Activated T-helper 1 cell treated with Interleukin-2 at 50 U/mL for 16 hours (primary cell): ENCODE measurements at regions not wholly inside any gene's neighbourhood (a gene's known extent, or its start where the extent isn't known, plus 50 kb on each side); places are given as distances from the start of the nearest gene placed in this dataset.
"Not testable (repeated sequence)": the region's sequence is repeated elsewhere in the genome, so short reads cannot be mapped to it uniquely, and the experiment has no call there.

Experiments used
- DNase-seq: peaks from one replicate; pipeline ENCODE4 v3.0.0-alpha.2; 2020; ENCODE audit warnings: low read depth

DNA sequence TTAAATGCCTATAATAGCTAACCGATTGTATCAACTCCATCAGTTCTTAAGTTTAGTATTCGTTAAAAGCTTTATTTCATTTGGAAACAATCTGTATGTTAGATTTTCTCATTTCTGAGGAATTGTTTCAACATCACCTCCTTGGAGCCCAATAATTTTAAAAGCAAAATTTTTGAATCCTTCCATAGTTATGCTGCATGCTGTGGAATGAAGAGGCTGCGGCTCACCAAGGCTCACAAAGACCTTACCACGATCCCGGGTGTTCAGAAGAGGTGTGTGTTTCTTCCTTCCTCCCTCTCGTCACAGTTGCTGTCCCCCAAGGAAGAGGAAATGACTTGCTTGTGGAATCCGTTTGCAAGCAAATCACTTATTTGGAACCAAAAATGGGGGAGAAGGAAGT, 143.8 kb downstream of the FGF1 start:
- no peak for DNase-seq

DNA sequence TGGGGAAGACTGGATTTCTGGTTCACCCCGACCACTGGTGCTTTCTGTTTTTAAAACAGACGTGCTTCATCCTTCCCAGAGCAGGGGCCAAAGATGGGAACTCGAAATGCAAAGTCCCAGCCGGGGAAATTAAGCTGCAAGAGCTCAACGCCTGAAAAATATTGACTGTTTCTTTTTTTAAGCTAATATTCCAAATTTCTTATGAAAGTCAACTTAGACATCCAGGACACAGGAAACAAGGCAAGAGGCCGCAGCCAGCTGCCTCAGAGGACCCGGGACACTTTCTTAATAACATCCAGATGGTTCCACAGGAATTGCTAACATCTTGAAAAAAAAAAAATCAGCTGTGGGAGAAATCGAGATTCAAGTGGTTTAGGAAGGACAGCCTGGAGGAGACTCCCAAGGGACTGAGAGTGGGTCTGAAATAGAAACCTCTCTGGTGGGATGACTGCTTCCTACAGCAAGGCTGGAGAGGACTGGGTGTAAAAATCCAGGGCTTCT, 144.9 kb downstream of the FGF1 start:
- DNase-seq = no peak

- DNase-seq = no peak
These were observed 146.6 kb downstream of the FGF1 start for GRCh38 chr5:142539154-142539740.

DNA sequence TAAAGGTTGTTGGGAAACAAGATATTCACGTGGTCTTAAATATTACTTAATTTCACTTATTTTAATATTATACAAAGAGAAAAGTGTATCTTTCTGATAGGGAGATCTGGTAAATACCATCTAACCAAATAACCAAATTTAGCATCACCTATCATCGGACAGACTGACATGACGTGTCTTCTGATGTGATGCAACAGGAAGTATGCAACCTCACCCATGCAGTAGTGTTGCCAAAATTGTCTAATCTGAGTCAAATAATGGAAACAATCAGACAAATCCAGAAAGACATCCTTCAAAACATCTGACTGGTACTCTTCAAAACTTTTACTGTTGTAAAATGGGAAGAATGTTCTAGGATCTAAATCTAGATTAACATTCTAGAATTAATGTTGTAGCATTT, 148.0 kb downstream of the FGF1 start:
- DNase-seq = no peak

DNA sequence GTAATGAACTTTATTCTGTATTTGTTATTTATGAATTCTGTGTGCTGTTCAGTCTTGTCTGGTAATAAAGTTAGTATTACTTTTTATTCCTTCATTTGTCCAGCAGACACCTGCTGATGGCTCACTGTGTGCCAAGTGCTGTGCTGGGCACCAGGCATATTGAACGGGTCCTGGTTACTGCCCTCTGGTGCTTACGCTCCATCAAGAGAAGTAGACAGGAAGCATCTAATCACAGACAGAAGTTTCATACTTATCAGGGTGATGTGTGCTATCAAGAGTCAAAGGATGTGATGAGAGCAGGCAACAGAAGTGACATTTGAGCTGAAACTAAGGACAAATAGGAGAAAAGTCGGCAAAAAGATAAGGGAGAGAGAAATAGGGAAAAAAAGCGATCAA, 153.1 kb downstream of the FGF1 start:
- DNase-seq = no peak

GRCh38 chr5:142531977-142532780, 153.7 kb downstream of the FGF1 start:
- no peak for DNase-seq

- DNase-seq = no peak
These were observed 155.0 kb downstream of the FGF1 start for GRCh38 chr5:142530904-142531303.

DNA sequence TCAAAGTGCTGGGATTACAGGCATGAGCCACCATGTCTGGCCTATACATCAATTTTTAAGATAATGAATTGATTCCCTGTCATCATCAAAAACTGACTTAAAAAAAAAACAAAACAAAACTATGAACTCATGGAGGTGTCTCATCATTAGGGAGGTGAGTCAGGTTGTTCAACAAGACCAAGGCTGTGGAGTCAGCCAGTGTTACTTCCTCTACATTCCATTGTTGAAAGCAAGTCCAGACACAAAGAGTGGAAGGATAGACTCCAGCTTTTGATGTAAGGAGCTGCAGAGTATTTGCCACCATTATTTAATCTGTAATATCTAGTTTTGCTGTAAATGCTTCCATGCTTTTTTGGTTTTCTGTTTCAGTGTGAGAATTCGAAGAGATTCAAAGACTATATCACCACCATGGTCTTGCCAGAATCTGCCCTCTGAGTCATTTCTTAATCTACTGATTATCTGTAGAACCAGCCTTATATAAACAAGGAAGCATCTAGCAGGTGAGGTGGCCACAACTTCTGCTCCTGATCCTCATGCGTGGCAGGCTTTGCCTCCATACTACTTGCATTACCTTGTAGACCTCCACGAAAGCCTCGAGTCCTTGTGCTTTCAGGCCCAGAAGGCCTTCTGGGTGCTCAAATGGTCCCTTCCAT, 156.1 kb downstream of the FGF1 start:
- no peak for DNase-seq

DNA sequence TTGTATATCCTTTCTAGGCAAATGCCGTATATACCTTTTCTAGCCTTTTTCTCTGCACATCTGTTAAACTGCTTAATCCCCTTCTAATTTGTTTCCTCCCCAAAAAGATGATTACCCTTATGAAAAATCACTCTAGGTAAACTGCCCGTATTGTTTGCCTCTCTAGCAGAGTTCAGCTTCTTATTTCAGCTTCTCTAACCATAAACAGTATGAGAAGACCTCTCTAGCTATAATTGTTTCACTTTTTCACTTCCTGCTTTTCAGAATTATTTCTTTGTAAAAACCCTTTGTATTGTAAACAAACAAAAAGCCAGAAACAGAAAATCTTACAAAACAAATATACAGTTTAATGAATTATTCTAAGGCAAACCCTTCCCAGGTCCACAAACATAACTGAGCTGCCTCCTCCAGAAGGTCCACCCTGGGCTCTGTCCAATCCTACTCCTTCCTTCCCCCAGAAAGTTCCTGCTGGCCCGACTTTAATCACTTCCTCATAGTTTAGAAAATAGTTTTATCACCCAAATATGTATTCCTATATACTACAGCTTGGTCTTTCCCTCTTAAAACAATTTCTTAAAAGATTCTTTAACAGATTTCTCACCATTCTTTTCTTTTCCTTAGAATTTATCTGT, 158.1 kb downstream of the FGF1 start:
- no peak for DNase-seq

DNA sequence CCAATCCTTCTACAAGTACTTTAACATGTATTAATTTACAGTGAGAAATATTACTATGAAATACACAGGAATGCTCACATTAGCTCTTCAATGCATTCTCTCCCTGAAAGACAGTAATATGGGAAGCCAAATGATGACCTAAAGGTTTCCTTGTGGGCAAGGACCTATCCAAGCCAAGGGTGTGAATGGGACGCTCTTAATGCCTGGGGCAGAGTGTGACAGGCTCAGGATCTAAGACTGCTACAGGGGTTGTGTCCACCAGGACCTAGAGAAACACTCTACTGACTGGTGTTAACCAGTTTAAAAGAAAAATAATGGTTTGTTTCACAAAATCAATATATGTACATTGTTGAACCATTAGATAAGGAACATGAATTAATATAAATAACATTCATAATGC, 158.7 kb downstream of the FGF1 start:
- no peak for DNase-seq

- DNase-seq = no peak
These were observed 162.9 kb downstream of the FGF1 start for GRCh38 chr5:142522983-142523382.

GRCh38 chr5:142521706-142522105, 164.2 kb downstream of the FGF1 start:
- DNase-seq = no peak

DNA sequence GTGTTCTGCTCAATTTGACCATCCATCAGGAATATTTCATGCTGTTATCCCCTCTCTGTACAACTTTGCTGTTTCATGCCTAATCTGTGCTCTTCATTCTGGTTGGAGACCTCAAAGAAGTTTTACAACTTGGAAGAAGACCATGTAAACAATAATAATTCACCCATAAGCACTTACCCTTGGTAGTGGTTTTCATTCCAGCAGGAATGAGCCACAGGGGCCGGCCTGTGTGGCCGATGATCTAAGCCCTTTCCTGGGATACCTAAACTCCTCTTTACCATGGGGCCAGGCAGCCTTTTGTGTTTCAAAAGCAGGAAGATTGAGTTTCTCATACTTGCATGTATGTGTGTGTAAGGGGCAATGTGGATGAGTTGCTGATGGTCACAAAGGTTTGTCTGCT, 165.0 kb downstream of the FGF1 start:
- no peak for DNase-seq

- not testable (repeated sequence) for DNase-seq
These were observed 166.0 kb downstream of the FGF1 start for GRCh38 chr5:142519913-142520312.

DNA sequence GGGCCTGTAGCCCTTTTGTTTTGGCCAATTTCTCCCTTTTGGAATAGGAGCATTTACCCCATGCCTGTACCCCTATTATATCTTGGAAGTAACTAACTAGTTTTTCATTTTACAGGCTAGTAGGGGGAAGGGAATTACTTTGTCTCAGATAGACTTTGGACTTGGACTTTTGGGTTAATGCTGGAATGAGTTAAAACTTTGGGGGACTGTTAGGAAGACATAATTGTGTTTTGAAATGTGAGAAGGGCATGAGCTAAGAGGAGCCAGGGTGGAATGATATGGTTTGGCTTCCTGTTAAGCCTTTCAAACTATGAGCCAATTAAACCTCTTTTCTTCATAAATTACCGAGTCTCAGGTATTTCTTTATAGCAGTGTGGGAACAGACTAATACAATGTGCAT, 168.1 kb downstream of the FGF1 start:
- no peak for DNase-seq

DNA sequence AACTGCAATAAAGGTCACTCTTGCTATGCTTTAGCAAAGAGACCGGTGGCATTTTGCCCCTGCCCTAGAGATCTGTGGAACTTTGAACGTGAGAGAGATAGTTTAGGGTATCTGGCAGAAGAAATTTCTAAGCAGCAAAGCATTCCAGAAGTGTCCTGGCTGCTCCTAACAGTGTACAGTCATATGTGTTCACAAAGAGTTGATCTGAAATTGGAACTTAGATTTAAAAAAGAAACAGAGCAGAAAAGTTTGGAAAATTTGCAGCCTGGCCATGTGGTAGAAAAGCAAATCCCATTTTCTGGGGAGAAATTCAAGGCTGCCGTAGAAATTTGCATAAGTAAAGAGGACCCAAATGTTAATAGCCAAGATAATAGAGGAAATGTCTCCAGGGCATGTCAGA, 169.2 kb downstream of the FGF1 start:
- no peak for DNase-seq

DNA sequence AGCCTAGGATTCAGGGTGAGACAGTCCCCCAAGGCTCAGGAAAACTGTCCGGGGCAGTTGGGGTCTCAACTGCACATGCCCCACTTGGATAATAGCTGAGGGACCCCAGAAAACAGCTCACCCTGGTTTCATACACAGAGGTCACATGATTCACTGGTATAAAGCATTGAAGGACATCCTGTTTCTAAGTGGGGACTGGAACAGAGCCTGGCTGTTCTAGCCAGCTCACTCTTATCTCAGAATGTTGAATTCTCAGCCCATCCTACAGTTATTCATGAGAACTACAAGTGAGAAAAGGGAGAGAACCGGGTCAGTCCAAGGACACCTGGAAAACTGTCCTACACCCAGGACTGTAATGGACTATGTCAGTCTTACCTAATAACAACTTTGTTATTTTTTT, 170.9 kb downstream of the FGF1 start:
- DNase-seq = no peak

DNA sequence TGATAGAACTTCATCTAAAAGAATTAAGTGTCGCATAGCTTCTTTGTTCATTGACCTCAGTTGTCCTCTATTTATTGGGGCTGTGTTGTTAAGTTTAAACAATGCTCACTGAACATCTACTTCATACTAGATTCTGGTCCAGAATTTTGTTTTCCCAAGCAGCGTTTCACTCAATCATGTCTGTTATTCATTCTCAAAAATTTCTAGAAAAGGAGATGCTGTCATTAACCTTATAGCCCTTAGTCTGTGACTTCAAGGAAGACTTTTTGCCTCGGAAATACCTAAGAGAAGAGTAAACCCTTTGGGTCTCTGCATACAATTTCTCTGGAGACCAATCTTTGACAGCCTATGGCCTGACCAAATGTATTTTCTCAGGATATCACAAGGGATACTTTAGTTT, 171.7 kb downstream of the FGF1 start:
- no peak for DNase-seq

GRCh38 chr5:142512043-142513042, 173.5 kb downstream of the FGF1 start:
- DNase-seq = no peak

- DNase-seq = no peak
These were observed 174.5 kb downstream of the FGF1 start for GRCh38 chr5:142511358-142511757.

DNA sequence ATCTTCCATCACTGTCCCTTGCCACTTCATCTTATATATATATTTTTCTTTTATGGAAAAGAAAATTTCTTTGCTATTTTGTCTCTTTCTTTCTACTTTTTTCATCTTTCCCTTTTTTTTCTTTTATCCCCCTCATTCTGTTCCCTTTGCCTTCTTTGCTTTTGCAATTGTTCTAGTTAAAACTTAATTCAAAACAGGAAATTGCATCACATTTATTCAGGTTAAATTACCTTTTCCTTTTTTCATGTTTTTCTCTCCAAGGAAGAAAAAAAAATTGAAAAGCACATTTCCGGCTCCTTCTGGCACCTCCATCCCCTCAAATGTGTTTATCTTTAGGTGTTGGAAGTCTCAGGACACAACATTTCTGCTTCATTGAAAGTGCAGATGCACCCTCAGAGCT, 176.9 kb downstream of the FGF1 start:
- DNase-seq = no peak

GRCh38 chr5:142508591-142508990, 177.3 kb downstream of the FGF1 start:
- DNase-seq = no peak
